Femur (tissue), 1 donor: ENCODE measurements at regions not wholly inside any gene's neighbourhood (a gene's known extent, or its start where the extent isn't known, plus 50 kb on each side); places are given as distances from the start of the nearest gene placed in this dataset.

Experiments
- DNase-seq: peaks from one replicate; pipeline ENCODE4 v3.0.0-alpha.2; 2017

DNA sequence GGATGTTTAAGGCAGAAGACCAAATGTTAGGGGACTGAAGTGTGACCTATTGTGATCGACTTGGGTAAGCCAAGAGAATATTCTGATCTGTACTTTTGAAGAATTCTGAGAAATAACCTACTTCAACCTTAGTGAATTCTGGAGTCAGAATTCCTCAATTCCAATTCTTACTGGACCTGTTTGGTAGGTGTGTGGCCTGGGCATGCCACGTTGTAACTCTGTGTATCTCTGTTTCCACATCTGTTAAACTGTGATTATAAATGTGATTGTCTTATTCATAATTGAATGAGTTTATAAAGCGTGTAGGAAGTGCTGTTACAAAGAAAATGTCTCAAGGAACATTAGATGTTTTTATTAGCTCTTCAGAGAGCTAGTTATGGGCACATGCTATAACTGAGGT, 64.5 kb downstream of the TUSC1 start:
- DNase-seq, result no peak

DNA sequence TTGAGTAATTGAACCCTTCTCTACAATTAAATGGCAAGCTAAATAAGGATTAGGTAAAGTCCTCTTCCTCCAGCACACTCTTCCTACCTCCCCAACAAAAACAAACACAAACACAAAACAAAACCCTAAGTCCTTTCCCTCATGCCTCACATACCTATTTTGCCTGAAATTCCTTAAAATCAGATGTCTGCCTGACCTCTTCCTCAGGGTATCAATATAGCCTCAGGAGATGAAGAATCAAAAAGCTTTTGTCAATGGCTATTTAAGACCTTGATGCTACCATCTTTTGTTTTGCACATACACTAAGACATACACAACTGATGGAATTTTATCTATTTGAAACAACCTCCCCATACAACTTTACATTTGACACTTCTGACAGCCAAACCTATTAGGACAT, 75.1 kb downstream of the TUSC1 start:
- DNase-seq, result no peak

DNA sequence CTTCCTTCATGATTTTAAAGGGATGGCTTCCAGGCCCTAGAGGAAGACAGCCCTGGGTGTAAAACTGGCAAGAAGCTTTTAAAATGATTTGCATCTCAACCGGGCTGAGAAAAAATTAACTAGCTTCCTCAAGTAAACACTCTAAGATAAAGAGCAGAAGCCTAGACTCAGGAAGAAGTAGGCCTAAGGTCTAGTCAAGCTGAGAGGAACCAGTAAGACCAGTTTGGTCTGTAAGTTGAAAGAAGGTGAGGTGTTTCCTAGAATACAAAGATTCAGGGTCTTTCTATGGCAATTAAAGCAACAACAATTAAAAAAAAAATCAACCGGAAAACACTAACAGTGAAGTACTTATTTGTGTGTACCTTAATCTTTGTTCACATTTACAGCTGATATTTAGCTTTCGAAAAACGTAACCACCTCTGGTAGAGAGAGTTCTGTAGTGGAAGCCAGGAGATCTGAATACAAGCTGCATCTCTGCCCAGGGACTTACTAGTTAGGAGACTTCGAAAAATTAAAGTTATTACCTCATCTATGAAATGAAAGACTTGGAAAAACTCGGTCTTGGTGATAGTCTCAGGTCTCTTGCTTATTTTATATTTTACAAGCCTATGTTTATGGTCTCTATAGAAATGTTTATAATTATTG, 75.7 kb downstream of the TUSC1 start:
- DNase-seq, result no peak

DNA sequence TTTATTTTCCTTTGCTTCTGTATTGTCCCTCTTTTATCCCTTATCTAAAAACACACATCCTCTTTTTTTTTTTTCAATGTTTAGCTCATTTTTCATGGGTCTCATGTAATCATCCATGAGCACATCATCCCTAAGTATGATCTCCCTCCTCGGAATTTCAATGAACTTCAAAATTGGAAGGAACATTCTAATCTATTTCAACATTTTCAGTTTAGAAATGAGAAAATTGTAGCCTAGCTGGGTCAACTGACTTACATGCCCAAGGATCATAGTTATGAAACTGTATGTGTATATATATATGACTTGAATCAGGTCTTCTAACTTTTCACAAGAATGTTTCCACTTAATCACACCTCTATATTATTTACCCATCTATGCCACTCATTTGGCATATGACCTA, 77.7 kb downstream of the TUSC1 start:
- DNase-seq, result no peak

DNA sequence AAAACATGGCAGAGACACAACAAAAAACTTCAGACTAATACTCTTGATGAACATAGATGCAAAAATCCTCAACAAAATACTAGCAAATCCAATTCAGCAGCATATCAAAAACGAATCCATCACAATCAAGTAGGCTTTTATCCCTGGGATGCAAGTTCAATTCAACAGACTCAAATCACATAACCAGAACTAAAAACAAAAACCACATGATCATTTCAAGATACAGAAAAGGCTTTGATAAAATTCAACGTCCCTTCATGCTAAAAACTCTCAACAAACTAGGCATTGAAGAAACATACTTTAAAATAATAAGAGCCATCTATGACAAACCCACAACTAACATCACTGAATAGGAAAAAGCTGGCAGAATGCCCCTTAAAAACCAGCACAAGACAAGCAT, 93.6 kb downstream of the TUSC1 start:
- DNase-seq, result no peak

DNA sequence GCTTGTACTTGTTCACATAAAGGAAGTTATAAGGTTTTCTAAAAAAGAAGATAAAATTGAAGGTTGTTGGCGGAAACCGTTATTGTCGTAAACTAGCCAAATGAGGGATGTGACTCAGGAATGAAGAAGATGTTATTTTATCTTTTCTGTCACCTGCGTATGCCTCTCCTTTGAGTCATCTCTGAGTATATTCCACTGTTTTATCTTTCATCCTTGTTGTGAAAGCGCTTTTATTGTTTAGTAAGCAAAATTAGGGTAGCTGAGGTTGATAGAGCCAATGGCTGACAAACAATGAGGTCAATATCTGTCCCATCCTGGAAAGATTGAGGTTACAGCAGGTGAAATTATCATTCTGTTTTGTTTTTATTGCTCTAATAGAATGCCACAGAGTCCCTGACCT, 105.0 kb downstream of the TUSC1 start:
- no peak for DNase-seq

DNA sequence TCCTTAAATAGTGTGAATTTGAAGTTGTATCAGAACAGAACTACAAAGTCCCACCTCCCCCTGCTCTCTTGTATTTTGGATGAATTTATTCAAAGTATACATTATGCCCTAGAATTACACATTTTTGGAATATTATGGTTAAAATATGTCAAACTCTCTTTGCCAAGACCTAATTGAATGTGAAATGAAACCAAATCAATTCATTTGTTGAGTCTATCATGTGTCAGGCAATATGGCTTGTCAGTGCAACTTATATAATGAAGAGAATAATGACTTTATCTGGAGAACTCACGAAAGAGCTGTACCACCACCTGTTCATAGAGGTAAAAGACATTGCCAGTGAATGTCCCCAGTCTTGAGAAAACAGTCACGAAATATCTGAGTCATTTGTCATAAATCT, 106.8 kb downstream of the TUSC1 start:
- DNase-seq, result no peak

DNA sequence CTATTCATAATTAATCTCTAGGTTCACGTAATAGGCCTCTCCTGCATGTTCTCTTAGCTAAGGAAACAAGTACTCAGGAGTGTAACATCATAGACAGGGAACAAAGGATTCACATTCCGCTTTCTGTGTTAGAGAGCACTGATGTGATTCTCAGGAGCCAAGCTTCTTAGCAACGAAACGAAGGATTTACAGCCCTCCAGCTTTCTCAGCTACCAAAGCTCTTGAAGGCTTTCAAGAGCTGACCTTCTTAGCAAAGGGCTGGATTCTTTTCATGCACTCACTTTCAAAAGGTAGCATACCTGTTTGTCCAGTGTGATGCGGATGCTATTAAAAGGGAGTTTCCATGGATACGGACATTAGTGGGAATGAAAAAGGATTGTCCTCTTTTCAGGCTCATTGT, 107.4 kb downstream of the TUSC1 start:
- DNase-seq, result no peak

DNA sequence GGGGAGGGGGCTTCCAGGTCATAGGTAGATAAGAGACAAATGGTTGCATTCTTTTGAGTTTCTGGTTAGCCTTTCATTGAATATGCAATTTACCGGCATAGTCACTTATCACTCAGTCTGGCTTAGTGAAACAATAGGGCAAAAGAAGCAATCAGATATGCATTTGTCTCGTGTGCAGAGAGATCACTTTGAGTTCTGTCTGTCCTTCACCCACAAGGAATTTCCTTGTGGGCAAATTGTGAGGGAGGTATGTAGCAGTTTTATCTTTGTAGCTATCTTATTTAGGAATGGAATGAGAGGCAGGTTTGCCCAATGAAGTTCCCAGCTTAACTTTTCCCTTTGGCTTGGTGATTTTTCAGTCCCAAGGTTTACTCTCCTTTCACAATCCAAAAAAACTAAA, 116.1 kb downstream of the TUSC1 start:
- no peak for DNase-seq

DNA sequence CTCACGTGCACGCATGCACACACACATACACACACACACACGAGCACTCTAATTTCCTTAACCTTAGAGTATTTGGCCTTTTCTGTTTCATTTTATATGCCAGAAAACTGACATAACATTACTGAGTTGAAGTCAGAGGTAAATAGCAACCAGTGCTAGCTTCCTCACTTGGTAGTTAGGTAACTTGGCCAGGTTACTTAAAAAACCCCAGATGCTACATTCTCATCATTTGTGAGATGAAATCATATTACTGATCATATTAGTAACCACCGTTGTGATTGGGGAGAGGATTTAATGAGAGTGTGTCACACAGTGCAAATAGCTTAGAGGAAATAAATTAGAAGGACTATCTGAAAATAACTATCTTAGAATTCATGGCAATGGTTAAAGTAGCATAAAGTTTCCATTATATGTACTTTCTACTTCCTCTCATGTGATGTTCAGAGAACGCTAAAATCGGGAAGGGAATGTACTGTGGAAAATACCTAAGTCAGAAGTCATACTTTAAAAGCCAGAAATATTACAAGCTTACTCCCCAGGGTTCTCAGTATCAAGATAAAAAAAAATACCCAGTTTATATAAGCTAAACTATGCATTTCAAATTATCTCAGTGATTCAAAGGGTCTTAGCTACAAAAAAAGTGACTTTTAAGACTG, 120.5 kb downstream of the TUSC1 start:
- no peak for DNase-seq

DNA sequence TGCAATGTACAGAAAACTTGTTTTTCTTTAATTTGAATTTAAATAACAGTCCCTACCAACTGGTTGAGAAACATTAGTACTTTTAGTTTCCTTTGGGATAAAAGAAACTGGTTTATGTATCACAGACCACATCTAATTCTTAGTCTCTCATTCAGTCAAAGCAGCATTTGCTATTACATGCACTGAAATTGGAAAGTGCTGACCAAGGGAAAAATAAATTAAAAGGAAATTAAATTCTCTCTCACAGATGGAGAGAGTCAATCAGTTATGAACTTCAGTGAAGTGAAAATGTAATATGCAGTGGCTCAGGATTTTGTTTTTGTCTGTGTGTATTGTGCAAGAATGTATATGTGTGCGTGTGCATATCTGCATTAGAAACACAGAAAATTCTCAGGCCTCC, 121.7 kb downstream of the TUSC1 start:
- no peak for DNase-seq

DNA sequence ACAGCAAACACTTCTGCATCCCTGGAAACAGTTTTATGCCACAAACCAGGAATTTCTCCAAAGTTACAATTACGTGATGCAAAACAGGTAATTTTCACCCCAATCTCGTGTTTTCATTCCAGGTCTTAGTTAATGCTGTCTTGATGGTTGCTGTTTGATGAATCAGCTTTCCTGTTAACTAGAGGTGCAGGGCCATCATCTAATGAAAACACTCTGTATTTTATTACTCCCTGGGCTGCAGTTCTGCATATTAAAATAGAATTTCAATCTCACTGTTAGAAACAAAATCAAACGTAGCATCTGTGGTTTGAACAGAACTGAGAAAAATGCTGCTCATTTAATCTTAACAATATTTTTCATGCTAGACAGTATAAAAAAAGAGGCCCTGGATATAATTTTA, 129.4 kb downstream of the TUSC1 start:
- DNase-seq, result no peak

DNA sequence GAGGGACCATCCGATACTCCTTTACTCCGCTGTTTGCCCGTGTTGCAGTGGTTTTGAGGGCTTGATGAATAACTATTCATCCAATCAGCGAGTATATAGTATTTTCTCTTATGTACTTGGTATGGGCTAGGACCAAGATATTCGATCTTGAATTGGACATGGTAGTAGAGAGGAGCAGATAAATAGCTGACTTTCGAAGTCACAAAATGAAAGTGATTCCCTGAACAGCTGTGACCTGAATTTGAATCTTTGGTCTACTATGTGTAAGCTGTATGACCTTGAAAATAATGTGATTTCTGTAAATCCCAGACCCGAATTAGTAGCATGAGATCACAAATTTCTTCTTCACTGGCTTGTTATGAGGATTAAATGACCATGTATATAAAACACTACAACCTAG, 134.4 kb downstream of the TUSC1 start:
- DNase-seq, result no peak

DNA sequence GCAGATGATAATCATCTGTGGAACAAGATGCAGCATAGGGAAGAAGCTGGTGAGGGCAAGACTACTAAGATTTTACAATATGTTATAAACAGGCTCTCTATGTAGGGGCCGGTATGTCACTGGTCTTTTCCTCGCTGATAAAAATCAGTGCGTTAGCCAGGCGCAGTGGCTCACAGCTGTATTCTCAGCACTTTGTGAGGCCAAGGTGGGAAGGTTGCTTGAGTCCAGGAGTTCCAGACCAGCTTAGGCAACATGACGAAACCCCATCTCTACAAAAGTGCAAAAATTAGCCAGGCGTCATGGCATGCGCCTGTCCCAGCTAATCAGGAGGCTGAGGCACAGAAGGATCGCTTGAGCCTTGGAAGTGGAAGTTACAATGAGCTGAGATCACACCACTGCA, 135.9 kb downstream of the TUSC1 start:
- DNase-seq, result no peak

DNA sequence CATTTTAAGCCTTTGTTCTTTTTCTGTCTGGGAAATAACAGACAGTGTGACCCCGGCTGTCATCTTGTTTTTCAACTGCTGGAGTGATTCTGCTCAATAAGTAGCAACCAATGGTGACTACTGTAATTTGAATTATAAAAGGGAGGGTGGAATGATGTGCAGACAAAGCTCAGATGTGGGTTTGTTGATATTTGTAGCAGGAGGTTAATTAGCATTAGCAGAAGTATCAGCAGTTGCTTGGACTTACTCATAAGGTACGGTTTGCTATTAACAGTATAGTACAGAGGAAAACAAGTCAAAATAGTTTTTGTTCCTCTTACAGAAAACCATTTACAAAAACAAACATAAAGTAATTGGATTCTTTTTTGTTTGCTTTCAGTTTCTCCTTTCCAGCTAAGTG, 140.4 kb downstream of the TUSC1 start:
- no peak for DNase-seq

DNA sequence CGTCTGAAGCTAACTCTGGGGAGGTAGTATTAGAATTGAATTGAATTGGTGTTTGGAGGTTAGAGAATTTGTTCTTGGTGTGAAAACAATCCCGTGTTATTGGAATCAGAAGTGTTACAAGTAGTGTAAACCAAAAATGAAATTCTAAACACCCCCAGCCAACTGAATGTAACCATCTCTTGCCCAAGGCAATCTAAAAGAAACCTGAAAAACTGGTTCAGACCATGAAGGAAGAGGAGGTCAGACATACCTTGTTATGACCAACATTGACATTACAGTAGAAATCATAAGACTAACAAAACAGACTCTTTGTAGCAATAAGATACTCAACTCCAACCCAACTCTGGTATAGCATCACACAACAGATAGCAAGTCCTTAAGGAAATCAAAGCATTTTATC, 159.0 kb downstream of the TUSC1 start:
- DNase-seq, result no peak

DNA sequence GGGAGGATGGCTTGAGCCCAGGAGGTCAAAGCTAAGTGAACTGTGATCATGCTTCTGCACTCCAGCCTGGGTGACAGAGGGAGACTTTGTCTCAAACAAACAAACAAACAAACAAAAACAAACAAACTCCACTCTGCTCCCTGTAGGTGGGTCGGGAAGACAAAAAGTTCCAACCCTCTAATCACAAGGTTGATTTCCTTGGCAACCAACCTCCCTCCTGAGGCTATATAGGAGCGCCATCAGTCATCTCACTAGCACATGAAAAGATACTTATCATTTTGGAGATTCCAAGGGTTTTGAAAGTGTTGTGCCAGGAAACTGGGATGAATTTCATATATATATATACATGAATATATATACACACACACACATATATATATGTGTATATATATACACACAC, 160.5 kb downstream of the TUSC1 start:
- no peak for DNase-seq

DNA sequence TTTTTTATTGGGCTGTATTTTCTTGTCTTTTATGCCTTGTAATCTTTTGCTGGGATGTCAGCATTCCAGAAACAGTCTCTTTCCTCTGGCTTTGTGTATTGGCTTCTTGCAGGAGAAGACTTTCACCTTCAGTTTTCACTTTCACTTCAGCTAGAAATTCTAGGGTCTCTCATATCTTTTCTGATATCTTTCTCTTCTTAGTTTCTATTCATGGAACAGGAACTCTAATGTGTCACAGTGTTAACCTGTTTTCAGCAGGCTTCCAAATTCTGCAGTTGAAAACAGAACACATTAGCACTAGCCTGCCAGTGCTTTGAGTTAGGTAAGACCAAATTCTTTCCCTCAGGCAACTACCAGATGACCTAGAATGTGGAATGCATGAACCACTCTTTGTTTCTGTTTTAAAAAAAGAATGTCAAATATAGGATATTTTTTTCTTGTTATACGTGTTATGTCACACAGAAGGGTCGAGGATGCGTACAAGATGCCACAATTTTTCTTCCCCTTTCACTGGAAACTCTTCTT, 164.7 kb downstream of the TUSC1 start:
- no peak for DNase-seq

DNA sequence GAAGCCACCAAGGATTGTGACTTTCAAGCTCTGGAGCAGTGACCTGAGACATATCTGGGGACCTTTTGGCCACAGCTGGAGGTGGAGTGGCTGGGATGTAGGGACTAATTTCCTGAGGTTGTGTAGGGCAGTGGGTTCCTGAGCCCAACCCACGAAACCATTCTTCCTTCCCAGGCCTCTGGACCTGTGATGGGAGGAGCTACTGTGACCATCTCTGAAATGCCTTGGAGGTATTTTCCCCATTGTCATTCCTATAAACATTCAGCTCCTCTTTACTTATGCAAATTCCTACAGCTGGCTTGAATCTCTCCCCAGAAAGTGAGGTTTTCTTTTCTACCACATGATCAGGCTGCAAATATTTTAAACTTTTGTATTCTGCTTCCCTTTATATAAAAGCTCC, 172.6 kb downstream of the TUSC1 start:
- DNase-seq, result no peak

DNA sequence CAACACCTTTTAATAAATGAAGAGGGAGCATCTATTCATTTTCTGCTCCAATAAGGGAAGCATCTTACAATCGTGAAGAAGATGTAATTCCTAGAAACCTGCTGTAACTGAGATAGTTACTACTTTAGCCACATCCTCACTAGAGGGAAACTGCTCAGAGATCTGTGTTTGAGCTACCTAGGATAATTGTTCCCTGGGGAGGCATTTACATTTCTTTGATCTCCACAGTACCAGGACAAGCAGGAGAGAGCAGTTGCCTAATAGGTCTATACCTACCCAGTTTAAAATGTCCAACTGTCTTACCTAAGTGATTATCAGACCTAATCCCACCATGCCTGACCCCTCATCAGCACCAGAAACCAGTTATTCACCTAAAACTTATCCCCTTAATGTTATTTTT, 196.9 kb downstream of the TUSC1 start:
- DNase-seq, result no peak

DNA sequence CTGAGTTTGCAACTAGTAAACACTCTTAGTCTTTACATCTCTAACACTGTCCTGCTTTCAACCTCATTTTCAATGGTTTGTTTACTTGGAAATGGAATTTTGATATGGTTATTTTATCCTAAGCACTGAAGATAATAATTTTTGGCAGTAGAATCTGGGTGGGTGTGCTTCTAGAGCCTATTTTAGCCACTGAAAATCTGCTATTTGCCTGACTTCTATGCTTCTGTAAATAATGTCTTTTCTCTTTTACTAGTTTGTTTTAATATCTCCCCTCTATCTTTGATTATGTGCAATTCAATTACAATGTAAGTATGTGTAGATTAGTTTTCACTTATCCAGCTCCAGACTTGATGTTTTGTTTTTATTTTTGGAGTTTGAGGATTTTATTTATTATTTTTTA, 197.5 kb downstream of the TUSC1 start:
- no peak for DNase-seq

DNA sequence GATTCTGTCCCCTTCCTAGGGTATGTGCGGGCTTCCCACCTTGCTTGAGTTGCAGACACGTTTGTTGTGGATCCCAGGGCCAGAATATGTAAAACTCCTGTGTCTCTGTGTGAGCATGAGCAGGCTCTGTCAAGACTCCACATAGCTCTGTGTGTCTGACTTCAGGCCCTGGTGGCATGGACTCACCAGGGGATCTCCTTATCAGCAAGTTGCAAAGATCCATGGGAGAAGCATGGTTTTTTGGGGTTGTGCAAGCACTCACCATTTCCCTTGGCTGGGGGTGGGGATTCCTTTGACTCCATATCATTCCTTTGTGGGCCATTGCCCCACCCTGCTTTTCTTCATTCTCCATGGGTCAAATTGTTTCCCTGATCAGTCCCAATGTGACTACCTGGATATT, 205.6 kb downstream of the TUSC1 start:
- no peak for DNase-seq

DNA sequence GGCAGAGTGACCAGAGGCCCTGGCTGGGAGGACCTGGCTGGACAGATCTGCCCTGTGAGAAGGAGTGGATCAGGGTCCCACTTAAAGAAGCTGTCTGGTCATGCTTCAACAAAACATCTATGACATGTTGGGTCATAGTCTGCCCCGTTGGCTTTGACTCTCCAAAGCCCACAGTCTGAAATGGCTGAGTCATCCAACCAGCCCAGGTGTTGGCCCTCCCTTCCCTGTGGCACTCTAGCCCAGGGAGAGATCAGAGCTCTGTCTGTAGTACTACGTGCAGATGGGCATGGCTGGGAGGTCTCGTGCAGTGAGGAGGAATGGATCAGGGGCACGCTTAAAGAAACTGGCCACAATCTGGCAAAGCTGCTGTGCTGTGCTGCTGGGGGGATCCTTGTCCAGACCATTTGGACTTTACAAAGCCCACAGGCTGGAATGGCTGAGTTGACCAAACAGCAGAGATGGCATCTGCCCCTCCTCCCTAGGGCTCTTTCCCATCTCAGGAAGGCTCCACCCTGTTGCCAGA, 206.1 kb downstream of the TUSC1 start:
- DNase-seq, result no peak

DNA sequence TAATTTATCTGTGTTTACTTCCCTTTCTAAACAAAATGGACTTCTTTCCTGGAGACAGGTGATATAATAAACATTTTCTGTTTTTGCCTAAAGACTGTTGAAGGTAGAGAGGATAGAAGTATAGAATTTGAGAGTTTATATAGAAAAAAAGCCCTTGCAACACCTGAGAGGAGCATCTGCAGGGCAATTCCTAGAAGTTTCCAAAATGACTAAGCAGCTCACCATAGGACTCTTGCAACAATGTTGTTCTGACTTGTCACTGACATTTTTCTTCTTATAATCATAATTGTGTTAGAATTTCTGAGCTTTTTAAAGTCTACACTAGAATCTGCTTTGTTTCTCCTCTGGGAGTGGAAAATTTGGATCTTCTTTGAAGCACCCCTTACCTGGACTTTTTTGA, 216.8 kb downstream of the TUSC1 start:
- no peak for DNase-seq

DNA sequence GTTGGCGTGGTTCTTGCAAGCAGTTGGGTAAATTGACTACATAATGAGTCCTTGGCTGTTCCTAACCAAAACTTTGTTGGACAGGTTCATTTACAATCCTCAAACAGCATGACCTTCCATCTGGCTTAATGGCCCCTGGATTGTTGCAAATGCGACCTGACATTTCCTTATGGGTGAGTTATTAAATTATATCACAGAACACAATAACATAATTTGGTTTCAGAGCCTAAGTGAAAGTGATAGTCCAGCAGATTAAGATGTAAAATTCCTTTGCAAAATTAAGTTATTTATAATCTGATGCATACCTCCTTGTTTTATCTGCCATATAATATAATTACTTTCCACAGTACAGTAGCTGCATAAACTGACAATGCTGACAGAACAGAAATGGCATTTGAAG, 224.4 kb downstream of the TUSC1 start:
- no peak for DNase-seq
